NB4 (cell line): ENCODE measurements at regions not wholly inside any gene's neighbourhood (a gene's known extent, or its start where the extent isn't known, plus 50 kb on each side); places are given as distances from the start of the nearest gene placed in this dataset.

Experiments used
- DNase-seq: peaks from one replicate; pipeline ENCODE4 v3.0.0; 2010; ENCODE audit warnings: low read depth
- H3K4me3 ChIP-seq: one replicate; pipeline ENCODE4 v1.5.1; 2011; ENCODE audit warnings: mild to moderate bottlenecking, low read depth, low read length, moderate library complexity
- CTCF ChIP-seq: IDR thresholded peaks from one replicate; pipeline ENCODE4 v1.5.1; 2012; ENCODE audit warnings: low read depth, low read length
- MAX ChIP-seq: IDR thresholded peaks from 2 replicates; pipeline ENCODE4 v1.6.1; 2011; ENCODE audit warnings: low read depth, low read length
- MYC ChIP-seq: IDR thresholded peaks from 2 replicates; pipeline ENCODE4 v1.6.1; 2011; ENCODE audit warnings: low read depth, low read length
- POLR2A ChIP-seq: IDR thresholded peaks from 2 replicates; pipeline ENCODE4 v1.6.1; 2011; ENCODE audit warnings: mild to moderate bottlenecking; ENCODE audit not compliant: insufficient read length; ENCODE audit errors: extremely low read depth

GRCh38 chr5:160960592-160960991 lies 108.6 kb upstream of the ATP10B start:
- no peak for TF ChIP-seq MAX
- TF ChIP-seq MYC: no peak
- TF ChIP-seq CTCF: no peak
- no peak for TF ChIP-seq POLR2A
- no peak for DNase-seq
- no peak overlapping the region for H3K4me3 ChIP-seq

- no peak for TF ChIP-seq CTCF
- TF ChIP-seq MAX: no peak
- TF ChIP-seq POLR2A: no peak
- TF ChIP-seq MYC: no peak
- no peak for DNase-seq
- no peak overlapping the region for H3K4me3 ChIP-seq
These were observed 107.8 kb upstream of the ATP10B start for GRCh38 chr5:160959804-160960203.

- TF ChIP-seq MYC (no peak), MAX (no peak), CTCF (no peak), POLR2A (no peak)
- DNase-seq: no peak
- no peak overlapping the region for H3K4me3 ChIP-seq
These were observed 105.4 kb upstream of the ATP10B start for GRCh38 chr5:160957312-160957861.

GRCh38 chr5:160956051-160956450 lies 104.0 kb upstream of the ATP10B start:
- TF ChIP-seq POLR2A: no peak
- TF ChIP-seq MAX: no peak
- TF ChIP-seq MYC: no peak
- TF ChIP-seq CTCF: no peak
- no peak overlapping the region for H3K4me3 ChIP-seq
- DNase-seq: no peak

- H3K4me3 ChIP-seq: no peak overlapping the region
- TF ChIP-seq POLR2A: no peak
- TF ChIP-seq MYC: no peak
- no peak for TF ChIP-seq CTCF
- no peak for TF ChIP-seq MAX
- DNase-seq: no peak
These were observed 98.3 kb upstream of the ATP10B start for GRCh38 chr5:160950311-160950710.

GRCh38 chr5:160940725-160941124 lies 88.7 kb upstream of the ATP10B start:
- no peak for DNase-seq
- TF ChIP-seq POLR2A (no peak), MAX (no peak), CTCF (no peak), MYC (no peak)

More at GRCh38 chr5:160940725-160941124, 88.7 kb upstream of the ATP10B start:
- no peak overlapping the region for H3K4me3 ChIP-seq
